ENCODE measurements at regions not wholly inside any gene's neighbourhood (a gene's known extent, or its start where the extent isn't known, plus 50 kb on each side); places are given as distances from the start of the nearest gene placed in this dataset.

GRCh38 chr16:8178271-8178670 lies 412.0 kb downstream of the TMEM114 start:
- no peak for TF ChIP-seq CTCF (IDR thresholded peaks at IDR 0.05 in 2 of 3, conservative IDR thresholded peaks at IDR 0.05 in 1 of 3; ENCODE audit: borderline replicate concordance in 1 of 3, insufficient read depth in 1 of 3, low read depth in 2 of 3, low read length in 2 of 3)
- TF ChIP-seq TCF7L2 (IDR thresholded peaks at IDR 0.05; ENCODE audit: borderline replicate concordance, extremely low read depth, insufficient read depth, insufficient read length) = no peak
- TF ChIP-seq YY1 (IDR thresholded peaks at IDR 0.05; ENCODE audit: extremely low read depth, insufficient replicate concordance, low read depth, low read length) = no peak
- TF ChIP-seq EGR1 (IDR thresholded peaks at IDR 0.05; ENCODE audit: low read depth) = no peak
- TF ChIP-seq POLR2AphosphoS5 (IDR thresholded peaks at IDR 0.05; ENCODE audit: low read depth, low read length) = no peak
- no peak for TF ChIP-seq ATF3 (IDR thresholded peaks at IDR 0.05)
- TF ChIP-seq EZH2phosphoT487 (IDR thresholded peaks at IDR 0.05; ENCODE audit: borderline replicate concordance) = no peak
- no peak for TF ChIP-seq REST (IDR thresholded peaks at IDR 0.05; ENCODE audit: low read depth)
- no peak for TF ChIP-seq EZH2 (IDR thresholded peaks at IDR 0.05)
- no peak for TF ChIP-seq POLR2A (IDR thresholded peaks at IDR 0.05; ENCODE audit: borderline replicate concordance, extremely low read depth, insufficient read depth, insufficient read length)

Measured in HCT116 (cell line).